SW480 (cell line): ENCODE measurements at regions not wholly inside any gene's neighbourhood (a gene's known extent, or its start where the extent isn't known, plus 50 kb on each side); places are given as distances from the start of the nearest gene placed in this dataset.
"Not testable (repeated sequence)": the region's sequence is repeated elsewhere in the genome, so short reads cannot be mapped to it uniquely, and the experiment has no call there.

Source experiments
- DNase-seq: peaks from one replicate; pipeline ENCODE4 v3.0.0-alpha.2; 2016; ENCODE audit warnings: low spot score

GRCh38 chr7:65744406-65744805, 128.5 kb upstream of the VKORC1L1 start:
- no peak for DNase-seq

DNA sequence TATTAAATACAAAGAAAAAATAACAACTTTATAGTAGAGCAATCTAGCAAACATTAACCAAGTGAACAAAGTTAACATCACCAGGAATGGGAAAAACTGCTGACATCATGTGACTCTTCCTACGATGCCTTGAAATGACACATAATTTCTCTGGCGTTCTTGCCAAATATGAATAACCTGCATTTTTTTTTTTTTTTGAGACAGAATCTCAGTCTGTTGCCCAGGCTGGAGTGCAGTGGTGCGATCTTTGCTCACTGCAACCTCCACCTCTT, 126.5 kb upstream of the VKORC1L1 start:
- no peak for DNase-seq

- no peak for DNase-seq
These were observed 123.8 kb upstream of the VKORC1L1 start for GRCh38 chr7:65749039-65749438.

- no peak for DNase-seq
These were observed 123.4 kb upstream of the VKORC1L1 start for GRCh38 chr7:65749518-65749917.

GRCh38 chr7:65750511-65751344, 122.1 kb upstream of the VKORC1L1 start:
- peak; percentile 93 for DNase-seq

DNA sequence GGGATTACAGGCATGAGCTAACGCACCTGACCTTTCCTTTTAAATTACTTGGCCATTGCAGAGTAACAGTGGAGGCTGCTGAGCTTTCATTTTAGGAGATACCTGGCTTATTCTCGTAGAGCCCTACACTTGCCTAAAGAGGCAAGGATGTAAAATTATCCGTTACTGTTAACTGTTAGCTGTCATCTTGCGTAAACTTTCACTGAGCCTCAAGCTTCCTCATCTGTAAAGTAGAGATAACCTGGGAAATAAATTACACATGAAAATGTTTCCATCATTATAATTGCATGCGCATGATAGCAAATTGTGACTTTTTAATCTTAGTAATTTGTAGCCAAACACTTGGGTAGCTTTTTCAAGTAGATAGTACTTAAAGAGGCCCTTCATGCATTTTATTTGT, 118.8 kb upstream of the VKORC1L1 start:
- not testable (repeated sequence) for DNase-seq

DNA sequence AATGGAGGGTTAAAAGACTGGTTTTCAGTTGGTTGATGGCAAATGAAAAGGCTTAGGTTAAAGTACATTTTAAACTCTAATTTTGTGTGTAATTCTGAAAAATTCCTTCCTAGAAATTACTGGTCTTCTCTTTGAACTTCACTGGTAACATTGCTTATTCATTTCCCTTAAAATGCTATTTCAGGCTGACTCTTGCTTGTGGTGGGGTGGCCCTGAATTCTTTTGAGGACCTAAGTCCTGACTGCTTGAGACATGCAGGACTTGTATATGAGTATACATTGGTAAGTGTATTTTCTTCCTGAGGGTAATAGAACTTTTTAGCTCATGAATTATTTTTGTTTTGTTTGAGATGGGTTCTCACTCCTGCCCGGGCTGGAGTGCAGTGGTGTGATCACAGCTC, 113.9 kb upstream of the VKORC1L1 start:
- DNase-seq: not testable (repeated sequence)

- not testable (repeated sequence) for DNase-seq
These were observed 110.2 kb upstream of the VKORC1L1 start for GRCh38 chr7:65762712-65763111.

DNA sequence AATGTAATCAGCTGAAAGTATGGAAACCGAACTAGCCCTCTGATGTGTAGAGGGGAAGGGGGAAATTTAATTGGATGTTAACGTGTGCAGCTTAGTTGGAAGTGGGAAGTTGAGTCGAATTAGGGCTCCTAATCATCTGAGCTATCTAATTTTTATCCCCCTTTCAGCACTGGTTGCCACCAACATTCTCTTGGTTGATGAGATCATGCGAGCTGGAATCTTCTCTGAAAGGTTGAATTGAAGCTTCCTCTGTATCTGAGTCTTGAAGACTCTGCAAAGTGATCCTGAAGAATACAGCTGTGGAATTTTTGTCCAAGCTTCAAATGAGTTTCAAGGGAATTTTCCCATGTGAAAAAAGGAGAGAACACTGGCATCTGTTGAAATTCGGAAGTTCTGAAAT, 109.8 kb upstream of the VKORC1L1 start:
- not testable (repeated sequence) for DNase-seq

DNA sequence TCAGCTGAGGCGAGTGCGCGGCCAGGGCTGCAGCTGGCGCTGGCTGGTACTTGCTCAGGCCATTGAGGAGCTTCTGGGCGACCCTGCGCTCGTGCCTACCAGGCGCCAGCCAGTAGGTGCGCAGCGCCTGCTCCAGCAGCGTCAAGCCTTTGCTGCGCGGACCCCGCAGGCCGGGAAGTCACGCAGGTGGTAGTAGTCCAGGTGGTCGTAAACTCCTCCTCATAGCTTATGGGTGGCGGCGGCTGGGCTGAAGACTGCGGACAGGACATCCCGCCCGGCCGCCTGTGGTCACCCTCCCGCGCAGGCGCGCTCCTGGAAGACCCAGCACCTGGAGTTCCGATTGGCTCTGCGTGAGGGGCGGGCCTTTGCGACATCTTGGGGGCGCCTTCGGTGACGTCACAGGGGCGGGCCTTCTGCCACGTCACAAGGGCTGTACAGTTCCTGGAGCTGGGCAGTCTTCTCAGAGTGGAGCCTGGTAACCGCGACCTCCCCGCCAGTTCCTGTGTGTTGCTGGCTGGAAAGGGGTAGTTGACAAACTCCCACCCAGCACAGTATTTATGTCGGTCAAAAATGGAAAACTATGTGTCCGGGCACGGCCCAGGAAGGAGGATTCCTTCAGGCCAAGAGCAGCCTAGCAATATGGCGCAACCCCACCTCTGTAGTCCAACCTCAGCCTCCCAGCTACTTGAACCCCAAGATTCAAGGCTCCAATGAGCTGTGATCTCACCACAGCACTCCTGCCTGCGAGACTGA, 102.2 kb upstream of the VKORC1L1 start:
- peak; percentile 90 for DNase-seq

DNA sequence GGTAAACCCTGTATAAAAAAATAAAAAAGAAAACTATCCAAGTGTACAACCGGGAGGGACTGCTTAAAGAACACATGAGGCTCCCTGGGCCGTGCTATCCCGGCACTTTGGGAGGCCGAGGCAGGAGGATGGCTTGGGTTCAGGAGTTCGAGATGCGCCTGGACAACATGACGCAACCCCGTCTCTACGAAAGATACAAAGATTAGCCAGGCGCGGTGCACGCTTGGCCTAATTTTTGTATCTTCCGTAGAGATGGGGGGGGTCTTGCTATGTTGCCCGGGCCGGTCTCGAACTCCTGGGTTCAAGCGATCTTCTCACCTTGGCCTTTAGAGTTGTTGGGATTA, 101.7 kb upstream of the VKORC1L1 start:
- DNase-seq: not testable (repeated sequence)

DNA sequence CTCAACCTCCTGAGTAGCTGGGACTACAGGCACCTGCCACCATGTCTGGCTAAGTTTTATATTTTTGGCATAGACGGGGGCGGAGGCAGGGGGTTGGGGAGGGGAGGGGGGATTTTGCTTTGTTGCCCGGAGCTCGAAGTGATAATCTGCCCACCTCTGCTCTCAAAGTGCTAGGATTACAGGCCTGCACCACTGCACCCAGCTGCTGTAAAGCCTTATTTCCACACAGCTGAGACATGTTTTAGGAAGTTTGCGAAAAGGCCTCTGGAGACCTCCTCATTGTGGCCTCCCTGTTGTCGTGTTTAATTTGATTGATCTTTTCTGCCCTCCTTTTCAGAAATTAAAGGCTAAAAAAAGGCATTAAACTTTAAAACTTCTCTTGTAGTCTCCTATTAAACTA, 96.2 kb upstream of the VKORC1L1 start:
- DNase-seq: not testable (repeated sequence)

DNA sequence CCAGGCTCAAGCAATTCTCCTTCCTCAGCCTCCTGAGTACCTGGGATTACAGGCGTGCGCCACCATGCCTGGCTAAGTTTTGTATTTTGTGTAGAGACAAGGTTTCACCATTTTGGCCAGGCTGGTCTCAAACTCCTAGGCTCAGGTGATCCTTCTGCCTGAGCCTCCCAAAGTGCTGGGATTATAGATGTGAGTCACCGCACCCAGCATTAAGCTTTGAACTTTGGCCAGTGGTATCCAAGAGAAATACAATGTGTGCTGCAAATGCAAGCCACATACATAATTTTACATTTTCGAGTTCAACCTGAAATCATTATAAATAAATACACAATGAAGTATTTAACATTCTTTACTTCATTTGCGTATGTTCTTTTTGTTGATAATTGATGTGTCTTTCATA, 82.9 kb upstream of the VKORC1L1 start:
- not testable (repeated sequence) for DNase-seq

DNA sequence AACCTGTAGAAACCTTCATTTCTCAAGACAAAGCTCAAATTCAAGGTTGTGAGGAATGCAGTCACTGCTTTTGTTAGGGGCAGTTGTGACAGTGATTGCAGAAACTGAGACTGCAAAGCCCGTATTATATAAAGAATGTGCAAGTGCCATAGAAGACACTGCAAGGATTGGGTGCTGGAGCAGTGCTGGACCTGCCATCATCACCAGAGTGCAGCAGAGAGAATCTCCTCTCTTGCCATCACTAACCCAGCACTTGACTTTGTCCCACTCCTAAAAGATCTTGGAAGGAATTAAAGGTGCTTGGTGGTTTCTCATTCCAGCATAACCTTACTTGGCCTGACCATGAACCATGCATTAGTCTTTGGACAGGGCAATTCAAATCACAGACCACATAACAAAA, 81.1 kb upstream of the VKORC1L1 start:
- not testable (repeated sequence) for DNase-seq

DNA sequence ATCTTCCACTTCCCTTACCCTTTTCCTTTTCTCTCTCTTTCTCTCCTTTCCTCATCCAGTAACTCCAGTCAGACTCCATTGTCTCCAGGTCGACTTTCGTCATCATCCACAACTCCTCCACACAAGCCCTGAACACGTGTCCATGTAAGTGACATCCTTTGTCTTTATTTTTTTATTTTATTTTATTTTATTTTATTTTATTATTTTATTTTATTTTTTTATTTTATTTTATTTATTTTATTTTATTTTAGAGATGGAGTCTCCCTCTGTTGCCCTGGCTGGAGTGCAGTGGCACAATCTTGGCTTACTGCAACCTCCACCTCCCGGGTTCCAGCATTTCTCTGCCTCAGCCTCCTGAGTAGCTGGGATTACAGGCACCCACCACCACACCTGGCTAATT, 80.1 kb upstream of the VKORC1L1 start:
- DNase-seq: not testable (repeated sequence)

DNA sequence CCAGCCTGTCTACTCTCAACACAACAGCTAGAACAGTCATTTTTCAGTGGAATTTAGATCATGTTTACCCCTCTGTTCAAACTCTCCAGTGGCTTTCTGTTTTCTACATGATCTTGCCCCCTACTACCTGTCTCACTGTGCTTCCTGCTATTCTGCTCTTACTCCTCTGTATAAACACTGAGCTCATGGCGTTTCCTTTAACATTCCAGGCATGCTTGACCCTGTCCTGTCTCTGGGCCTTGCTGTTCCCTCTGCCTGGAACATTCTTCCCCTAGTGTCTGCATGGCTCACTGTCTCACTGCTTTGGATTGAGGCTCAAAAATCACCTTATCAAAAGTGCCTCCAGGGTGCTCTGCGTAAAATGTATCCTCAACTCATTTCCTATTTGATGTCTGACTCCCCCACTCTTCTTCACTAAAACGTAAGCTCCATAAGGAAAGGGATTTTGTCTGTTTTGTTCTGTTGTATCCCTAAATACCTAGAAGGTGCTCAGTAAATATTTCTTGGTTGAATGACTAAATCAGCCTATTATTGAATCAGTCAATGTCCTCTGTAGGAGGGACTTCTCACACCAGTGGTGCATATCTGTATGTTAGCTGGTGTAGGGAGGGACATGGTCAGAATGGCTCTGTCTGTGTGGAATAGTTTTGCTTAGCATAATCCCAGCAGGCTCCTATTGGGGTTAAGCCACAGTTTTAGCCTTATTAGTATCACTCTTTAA, 78.0 kb upstream of the VKORC1L1 start:
- DNase-seq: not testable (repeated sequence)

- not testable (repeated sequence) for DNase-seq
These were observed 77.5 kb upstream of the VKORC1L1 start for GRCh38 chr7:65795392-65795716.

DNA sequence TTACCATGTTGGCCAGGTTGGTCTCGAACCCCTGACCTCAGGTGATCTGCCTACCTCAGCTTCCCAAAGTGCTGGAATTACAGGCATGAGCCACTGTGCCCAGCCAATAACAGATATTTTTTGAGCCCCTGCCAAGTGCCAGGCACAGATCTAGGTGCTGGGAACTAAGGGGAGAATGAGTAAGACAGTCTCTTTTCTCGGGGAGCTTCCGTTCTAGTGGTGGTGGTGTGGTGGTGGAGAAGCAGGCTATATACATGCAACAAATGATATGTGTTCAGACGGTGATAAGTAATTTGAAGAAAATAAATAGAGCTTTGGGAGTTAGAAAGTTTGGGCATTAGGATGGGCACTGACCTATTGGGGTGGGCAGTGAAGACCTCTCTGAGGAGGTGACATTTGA, 76.7 kb upstream of the VKORC1L1 start:
- no peak for DNase-seq

GRCh38 chr7:65797086-65797485, 75.8 kb upstream of the VKORC1L1 start:
- DNase-seq: not testable (repeated sequence)

GRCh38 chr7:65797566-65797965, 75.3 kb upstream of the VKORC1L1 start:
- not testable (repeated sequence) for DNase-seq

DNA sequence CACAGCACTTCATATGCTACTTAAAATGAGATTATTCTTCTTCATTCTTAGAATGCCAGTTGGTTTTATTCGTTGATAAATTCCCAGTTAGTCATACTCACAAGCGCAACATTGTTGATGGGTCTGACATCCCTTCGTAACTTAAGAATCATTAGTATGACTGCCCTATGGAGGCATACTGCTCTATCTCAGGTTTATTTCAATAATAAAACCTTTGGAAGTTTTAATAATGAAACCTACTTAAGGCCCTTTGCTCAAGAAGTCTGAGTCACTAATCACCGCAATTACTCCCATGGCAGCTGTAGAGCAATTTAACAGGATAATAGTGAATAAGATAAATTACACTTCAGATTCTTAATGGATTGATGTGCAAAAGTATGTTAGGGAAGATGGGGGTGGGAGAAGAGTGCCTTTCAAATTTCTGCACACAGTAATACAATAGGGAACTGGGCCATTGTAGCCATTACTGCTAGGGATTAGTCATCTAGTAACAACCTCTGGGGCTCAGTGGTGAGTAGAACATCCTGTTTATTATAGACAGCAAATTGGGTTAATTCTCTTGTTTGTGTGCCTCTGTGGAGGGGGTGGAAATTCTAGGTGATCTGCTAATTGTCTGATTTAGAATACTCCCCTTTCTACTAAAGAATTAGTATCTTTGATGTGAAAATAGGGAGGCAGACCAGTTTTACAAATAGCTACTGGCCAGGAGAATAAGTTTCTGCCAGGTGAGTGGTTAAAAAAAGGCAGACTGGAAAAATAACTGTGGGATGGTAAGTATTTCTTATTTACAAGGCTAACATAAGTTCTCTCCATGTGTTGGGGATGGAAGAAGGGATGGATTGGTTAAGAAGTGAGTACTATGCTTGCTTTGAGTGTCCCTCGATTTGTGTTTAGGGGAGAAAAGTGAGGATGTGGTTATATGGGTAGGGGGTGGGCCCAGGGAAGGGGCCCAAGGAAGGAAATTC, 74.5 kb upstream of the VKORC1L1 start:
- DNase-seq: no peak

- not testable (repeated sequence) for DNase-seq
These were observed 72.7 kb upstream of the VKORC1L1 start for GRCh38 chr7:65800191-65800590.
